Neuronal stem cell (in vitro differentiated cells): ENCODE measurements at regions not wholly inside any gene's neighbourhood (a gene's known extent, or its start where the extent isn't known, plus 50 kb on each side); places are given as distances from the start of the nearest gene placed in this dataset.
A peak's percentile ranks its signal among the peaks of the same experiment; 100 is the strongest.

Experiments
- DNase-seq: peaks from one replicate; pipeline ENCODE4 v3.0.0-alpha.2; 2013; ENCODE audit warnings: low spot score
- H2AFZ ChIP-seq: one replicate; pipeline ENCODE4 v1.6.1; 2013; ENCODE audit warnings: mild to moderate bottlenecking, low read length, inconsistent platforms
- H2AK5ac ChIP-seq: 2 replicates; pipeline ENCODE4 v1.6.1; 2013; ENCODE audit warnings: low read depth, mild to moderate bottlenecking, inconsistent platforms, low read length, moderate library complexity, mixed read lengths
- H2BK120ac ChIP-seq: 2 replicates; pipeline ENCODE4 v1.6.1; 2013; ENCODE audit warnings: low read depth, mild to moderate bottlenecking, inconsistent platforms, low read length, moderate library complexity, mixed read lengths
- H2BK12ac ChIP-seq: one replicate; pipeline ENCODE4 v1.6.1; 2013; ENCODE audit warnings: low read length, inconsistent platforms
- H2BK15ac ChIP-seq: 2 replicates; pipeline ENCODE4 v1.6.1; 2013; ENCODE audit warnings: mild to moderate bottlenecking, low read length, inconsistent platforms, mixed read lengths
- H2BK5ac ChIP-seq: one replicate; pipeline ENCODE4 v1.6.1; 2013; ENCODE audit warnings: inconsistent platforms, mild to moderate bottlenecking, low read length, moderate library complexity
- H3K14ac ChIP-seq: one replicate; pipeline ENCODE4 v1.6.1; 2013; ENCODE audit warnings: low read length, inconsistent platforms
- H3K18ac ChIP-seq: 2 replicates; pipeline ENCODE4 v1.6.1; 2013; ENCODE audit warnings: low read length, inconsistent platforms
- H3K23ac ChIP-seq: 2 replicates; pipeline ENCODE4 v1.6.1; 2013; ENCODE audit warnings: low read depth, mild to moderate bottlenecking, mixed read lengths, low read length, inconsistent platforms; ENCODE audit not compliant: poor library complexity
- H3K27ac ChIP-seq: replicated peaks from 3 replicates; pipeline ENCODE4 v1.5.1; 2013; ENCODE audit warnings: low read length, inconsistent platforms
- H3K27me3 ChIP-seq, 3 experiments: 2 replicates each; pipeline ENCODE4 v1.6.1; 2013; ENCODE audit warnings: low read length in 3 of 3, mild to moderate bottlenecking in 2 of 3, inconsistent platforms in 1 of 3, low read depth in 1 of 3, mixed read lengths in 1 of 3, moderate library complexity in 1 of 3; ENCODE audit not compliant: control insufficient read depth in 3 of 3, insufficient read depth in 3 of 3
- H3K36me3 ChIP-seq, 2 donors: replicated peaks in 1 of 2; 2 replicates each; pipeline ENCODE4 v1.6.1; 2013; ENCODE audit warnings: low read length in 2 of 2; ENCODE audit not compliant: control insufficient read depth in 2 of 2, insufficient read depth in 2 of 2
- H3K4ac ChIP-seq: 2 replicates; pipeline ENCODE4 v1.6.1; 2013; ENCODE audit warnings: inconsistent platforms, mild to moderate bottlenecking, low read length, moderate library complexity
- H3K4me1 ChIP-seq, 2 donors: 1 replicate in 1 of 2; 2 replicates in 1 of 2; pipeline ENCODE4 v1.6.1; 2013; ENCODE audit warnings: low read length in 2 of 2, low read depth in 1 of 2; ENCODE audit not compliant: control insufficient read depth in 2 of 2, insufficient read depth in 1 of 2
- H3K4me2 ChIP-seq: one replicate; pipeline ENCODE4 v1.6.1; 2013; ENCODE audit warnings: mild to moderate bottlenecking, low read length, inconsistent platforms; ENCODE audit not compliant: insufficient read depth, poor library complexity, severe bottlenecking
- H3K4me3 ChIP-seq, 2 donors: 2 replicates each; pipeline ENCODE4 v1.5.1; 2013; ENCODE audit warnings: low read length in 2 of 2, mild to moderate bottlenecking in 2 of 2, inconsistent platforms in 1 of 2, moderate library complexity in 1 of 2
- H3K79me1 ChIP-seq: one replicate; pipeline ENCODE4 v1.6.1; 2013; ENCODE audit warnings: low read depth, mild to moderate bottlenecking, inconsistent platforms, low read length, moderate library complexity
- H3K9ac ChIP-seq: one replicate; pipeline ENCODE4 v1.6.1; 2013; ENCODE audit warnings: mild to moderate bottlenecking, low read depth, low read length, inconsistent platforms; ENCODE audit not compliant: poor library complexity
- H3K9me3 ChIP-seq, 2 donors: replicated peaks in 1 of 2; 2 replicates each; pipeline versions ENCODE3 to v1.6.1; 2013; ENCODE audit warnings: low read length in 2 of 2, mild to moderate bottlenecking in 2 of 2, inconsistent platforms in 1 of 2, low read depth in 1 of 2, mixed read lengths in 1 of 2, moderate library complexity in 1 of 2; ENCODE audit not compliant: control insufficient read depth in 2 of 2, insufficient read depth in 1 of 2
- H4K8ac ChIP-seq: one replicate; pipeline ENCODE4 v1.6.1; 2013; ENCODE audit warnings: low read depth, mild to moderate bottlenecking, inconsistent platforms, low read length, moderate library complexity
- H4K91ac ChIP-seq: one replicate; pipeline ENCODE4 v1.6.1; 2013; ENCODE audit warnings: low read length, low read depth, mild to moderate bottlenecking, inconsistent platforms; ENCODE audit not compliant: poor library complexity
- WGBS, 2 donors: extraction: QIAGEN DNeasy Blood & Tissue Kit; methylation state at CpG; one replicate each; pipeline ENCODE4 v1.1.7; 2013; ENCODE audit warnings: missing lambda C conversion rate in 2 of 2, mixed read lengths in 1 of 2; ENCODE audit not compliant: insufficient read length in 2 of 2, insufficient replicate concordance in 1 of 2; ENCODE audit errors: extremely low coverage in 2 of 2; 5-methylcytosine and 5-hydroxymethylcytosine counted together

GRCh38 chr19:30207357-30207756 lies 164.8 kb upstream of the ZNF536 start:
- Histone ChIP-seq H3K79me1 (no peaks in the 10 kb centered on the region), H3K36me3 (no peaks in the 10 kb centered on the region), H3K9me3 (peaks cover 0 to 5% of the 10 kb centered on the region in 2 donors), H3K4me2 (no peak overlapping the region), H2AK5ac (no peak overlapping the region), H3K4me1 (no peaks in the 10 kb centered on the region), H4K8ac (no peak overlapping the region), H2BK12ac (no peak overlapping the region), H3K18ac (no peak overlapping the region), H2BK120ac (no peak overlapping the region), H3K4ac (no peak overlapping the region), H3K23ac (no peak overlapping the region), H3K4me3 (no peak overlapping the region), H3K27ac (no peak overlapping the region), H2BK5ac (no peak overlapping the region), H4K91ac (no peak overlapping the region), H3K14ac (no peak overlapping the region), H2AFZ (no peak overlapping the region), H2BK15ac (no peak overlapping the region), H3K27me3 (no peaks in the 10 kb centered on the region), H3K9ac (no peak overlapping the region)
- no peak for DNase-seq
- no CpG with 5 or more reads among the region's 6 CpGs for WGBS, 2 donors

- no peak overlapping the region for H3K9ac ChIP-seq
- H3K18ac ChIP-seq: no peak overlapping the region
- H3K4me1 ChIP-seq: no peaks in the 10 kb centered on the region
- no peak overlapping the region for H2AFZ ChIP-seq
- H4K8ac ChIP-seq: no peak overlapping the region
- no peak overlapping the region for H3K4ac ChIP-seq
- no peaks in the 10 kb centered on the region for H3K36me3 ChIP-seq
- peaks cover 0 to 5% of the 10 kb centered on the region in 2 donors for H3K9me3 ChIP-seq
- H2BK5ac ChIP-seq: no peak overlapping the region
- no peak overlapping the region for H3K27ac ChIP-seq
- H3K14ac ChIP-seq: no peak overlapping the region
- no CpG with 5 or more reads among the region's 18 CpGs for WGBS, 2 donors
- no peak overlapping the region for H2BK15ac ChIP-seq
- H3K4me3 ChIP-seq: no peak overlapping the region
- H2AK5ac ChIP-seq: no peak overlapping the region
- H4K91ac ChIP-seq: no peak overlapping the region
- H3K27me3 ChIP-seq: no peaks in the 10 kb centered on the region
- no peak overlapping the region for H3K4me2 ChIP-seq
- no peak overlapping the region for H2BK120ac ChIP-seq
- H3K79me1 ChIP-seq: no peaks in the 10 kb centered on the region
- no peak overlapping the region for H3K23ac ChIP-seq
- DNase-seq: no peak
- H2BK12ac ChIP-seq: no peak overlapping the region
These were observed 163.6 kb upstream of the ZNF536 start for GRCh38 chr19:30208436-30209060.

GRCh38 chr19:30209617-30210600 lies 162.3 kb upstream of the ZNF536 start:
- no peak overlapping the region for H2AK5ac ChIP-seq
- no peak overlapping the region for H3K9ac ChIP-seq
- no CpG with 5 or more reads among the region's 19 CpGs for WGBS, 2 donors
- H3K18ac ChIP-seq: peak overlapping the region; percentile 51
- DNase-seq: no peak
- no peak overlapping the region for H3K4me3 ChIP-seq
- no peak overlapping the region for H2AFZ ChIP-seq
- H3K27me3 ChIP-seq: no peaks in the 10 kb centered on the region
- no peak overlapping the region for H3K4me2 ChIP-seq
- H4K8ac ChIP-seq: no peak overlapping the region
- no peaks in the 10 kb centered on the region for H3K79me1 ChIP-seq
- peaks cover 0 to 5% of the 10 kb centered on the region in 2 donors for H3K9me3 ChIP-seq
- no peak overlapping the region for H3K4ac ChIP-seq
- H3K23ac ChIP-seq: no peak overlapping the region
- H2BK12ac ChIP-seq: no peak overlapping the region
- H2BK15ac ChIP-seq: peak overlapping the region; percentile 32
- H3K36me3 ChIP-seq: no peaks in the 10 kb centered on the region
- H3K27ac ChIP-seq: no peak overlapping the region
- H3K14ac ChIP-seq: no peak overlapping the region
- H2BK5ac ChIP-seq: no peak overlapping the region
- no peaks in the 10 kb centered on the region for H3K4me1 ChIP-seq
- H4K91ac ChIP-seq: no peak overlapping the region
- H2BK120ac ChIP-seq: no peak overlapping the region

- H3K14ac ChIP-seq: no peak overlapping the region
- no peaks in the 10 kb centered on the region for H3K36me3 ChIP-seq
- no peak overlapping the region for H2AK5ac ChIP-seq
- no CpG with 5 or more reads among the region's 12 CpGs for WGBS, 2 donors
- no peaks in the 10 kb centered on the region for H3K9me3 ChIP-seq
- no peak for DNase-seq
- no peak overlapping the region for H3K18ac ChIP-seq
- no peak overlapping the region for H4K91ac ChIP-seq
- H3K27me3 ChIP-seq: peaks cover 0 to 4% (median 0%) of the 10 kb centered on the region in 3 experiments
- no peak overlapping the region for H2BK120ac ChIP-seq
- H4K8ac ChIP-seq: no peak overlapping the region
- H3K79me1 ChIP-seq: no peaks in the 10 kb centered on the region
- H2BK15ac ChIP-seq: no peak overlapping the region
- H3K4ac ChIP-seq: no peak overlapping the region
- no peak overlapping the region for H3K4me3 ChIP-seq
- no peak overlapping the region for H2BK5ac ChIP-seq
- no peak overlapping the region for H2AFZ ChIP-seq
- no peak overlapping the region for H3K23ac ChIP-seq
- H3K4me1 ChIP-seq: no peaks in the 10 kb centered on the region
- H3K4me2 ChIP-seq: no peak overlapping the region
- H2BK12ac ChIP-seq: no peak overlapping the region
- no peak overlapping the region for H3K27ac ChIP-seq
- no peak overlapping the region for H3K9ac ChIP-seq
These were observed 159.6 kb upstream of the ZNF536 start for GRCh38 chr19:30212574-30212973.
